Cardiac fibroblast (primary cell): ENCODE measurements at regions not wholly inside any gene's neighbourhood (a gene's known extent, or its start where the extent isn't known, plus 50 kb on each side); places are given as distances from the start of the nearest gene placed in this dataset.

Experiments
- DNase-seq, 2 donors: peaks; one replicate each; pipeline versions ENCODE4 v3.0.0 to v3.0.0-alpha.2; 2010; ENCODE audit warnings: low read depth in 2 of 2
- H3K4me3 ChIP-seq, 2 donors: replicated peaks in 1 of 2; 1 replicate in 1 of 2; 2 replicates in 1 of 2; pipeline ENCODE4 v1.5.1; 2011; ENCODE audit warnings: low read depth in 2 of 2, low read length in 2 of 2, mild to moderate bottlenecking in 2 of 2, moderate library complexity in 1 of 2
- CTCF ChIP-seq: IDR thresholded peaks from one replicate; pipeline ENCODE4 v1.5.1; 2011; ENCODE audit warnings: low read depth, mild to moderate bottlenecking, low read length, inconsistent platforms

DNA sequence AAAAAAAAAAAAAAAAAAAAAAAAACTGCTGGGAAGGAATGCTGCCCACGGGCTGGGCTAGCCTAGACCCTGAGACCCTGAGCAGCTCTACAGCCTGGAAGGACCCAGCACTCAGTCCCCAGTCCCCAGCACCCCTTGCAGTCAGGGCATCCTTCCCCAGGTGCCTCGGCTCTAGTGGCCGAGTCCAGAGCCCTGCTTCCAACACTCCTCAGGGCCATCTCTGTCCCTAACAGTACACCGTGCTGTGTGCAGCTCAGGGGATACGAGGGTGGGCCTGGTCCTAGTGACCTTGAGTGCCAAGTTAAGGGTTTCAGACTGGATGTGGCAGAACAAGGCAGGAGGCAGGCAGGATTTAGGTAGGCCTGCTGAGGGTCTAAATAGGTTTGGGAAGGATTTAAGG lies 50.2 kb upstream of the LRP8 start:
- no peak for TF ChIP-seq CTCF
- no peak for DNase-seq
- no peak overlapping the region for H3K4me3 ChIP-seq

DNA sequence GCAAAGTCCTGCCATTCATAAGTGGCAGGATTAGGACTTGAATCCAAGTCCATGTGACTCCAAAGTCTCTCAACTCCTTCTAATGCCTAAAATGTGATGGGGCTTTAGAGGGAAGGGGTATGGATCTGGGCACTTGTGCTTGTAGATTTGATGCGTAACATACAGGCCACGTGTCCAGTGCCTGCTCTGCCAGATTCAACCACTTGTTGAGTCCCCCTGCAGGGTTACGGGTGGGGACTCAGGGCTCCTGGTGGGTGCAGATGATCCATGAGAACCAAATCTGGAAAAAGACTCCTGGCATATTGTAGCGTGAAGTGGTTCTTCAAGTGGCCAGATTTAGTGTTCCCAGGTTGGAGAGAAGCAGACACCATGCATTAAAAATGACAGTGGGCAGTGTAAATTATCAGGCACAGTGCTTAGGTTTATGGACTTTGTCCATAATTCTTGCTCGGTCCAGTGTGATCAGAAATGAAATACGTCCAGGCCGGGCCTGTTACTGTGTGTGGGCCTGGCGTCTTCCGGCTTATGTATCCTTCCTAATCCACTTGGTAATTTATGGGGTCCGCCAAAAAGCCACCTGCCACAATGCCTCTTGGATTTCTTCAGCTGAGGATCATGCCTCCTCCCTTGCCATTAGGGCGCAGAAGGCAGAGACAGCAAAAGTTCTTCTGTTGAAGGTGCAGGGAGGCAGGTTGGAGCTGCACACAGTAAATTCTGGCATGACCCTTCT lies 51.2 kb upstream of the LRP8 start:
- TF ChIP-seq CTCF, result no peak
- H3K4me3 ChIP-seq, result no peak overlapping the region
- no peak for DNase-seq

DNA sequence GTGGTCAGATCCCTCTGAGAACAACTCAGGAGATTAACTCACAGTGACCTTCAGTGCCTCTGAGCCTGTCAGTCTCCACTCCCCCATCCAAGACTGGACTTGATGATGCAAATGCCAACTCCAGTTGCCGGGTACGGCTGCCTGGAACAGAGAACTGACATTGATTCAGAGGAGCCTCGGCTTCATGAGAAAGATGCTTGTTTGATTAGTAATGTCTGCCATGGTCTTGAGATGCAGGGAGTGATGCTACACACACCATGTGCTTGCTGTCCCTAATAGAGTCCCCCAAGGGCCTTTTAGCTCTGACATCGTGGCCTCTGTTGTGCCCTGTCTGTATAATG lies 51.8 kb upstream of the LRP8 start:
- TF ChIP-seq CTCF, result no peak

DNA sequence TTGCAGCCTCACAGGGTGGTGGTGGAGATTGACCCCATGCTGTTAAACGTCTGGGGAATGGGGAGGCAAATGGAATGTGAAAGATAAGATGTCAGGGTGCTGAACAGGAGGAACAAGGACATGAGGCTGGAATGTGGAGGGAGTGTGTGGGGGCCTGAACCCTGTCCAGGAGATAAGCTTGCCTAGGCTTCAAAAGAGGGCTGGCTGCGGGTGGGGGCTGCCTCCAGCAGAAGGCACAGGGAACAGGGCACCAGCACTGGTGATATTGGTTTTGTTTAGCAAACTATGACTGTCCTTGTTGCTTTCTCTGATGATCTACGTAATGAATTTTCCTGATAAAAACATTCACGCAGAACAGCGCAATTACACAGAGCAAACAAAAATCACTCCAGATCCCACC lies 52.4 kb upstream of the LRP8 start:
- H3K4me3 ChIP-seq, result no peak overlapping the region
- no peak for TF ChIP-seq CTCF
- no peak for DNase-seq

More for the DNA sequence above, 51.8 kb upstream of the LRP8 start:
- peak in 1 of 2 donors; percentile 8 for DNase-seq
- no peak overlapping the region for H3K4me3 ChIP-seq

DNA sequence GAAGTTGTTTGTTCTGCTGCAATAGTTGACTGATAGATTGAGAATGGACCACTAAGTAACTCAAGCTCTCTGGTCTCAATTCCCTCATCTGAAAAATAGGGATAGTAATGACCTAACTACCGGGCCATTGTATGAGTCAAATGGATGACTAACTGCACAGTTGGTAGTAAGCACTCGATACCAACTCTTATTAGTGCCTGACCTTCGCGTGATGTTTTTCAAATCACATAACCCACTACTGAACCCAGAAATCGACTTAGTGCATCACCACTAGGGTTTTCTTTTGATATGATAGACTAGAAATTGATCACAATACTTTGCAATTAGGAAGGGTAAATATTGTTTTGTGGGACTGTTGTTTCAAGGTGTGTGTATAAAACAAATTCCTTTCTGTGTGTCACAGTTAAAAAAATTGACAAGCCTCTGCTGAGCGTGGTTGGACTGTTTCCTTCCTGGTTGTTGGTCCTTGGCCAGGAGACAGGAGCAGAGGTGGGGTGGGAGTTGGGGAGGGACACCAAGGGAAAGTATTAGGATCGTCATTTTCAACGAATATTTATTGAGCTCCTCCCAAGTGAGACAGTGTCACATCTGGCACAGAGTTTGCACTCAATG lies 54.0 kb upstream of the LRP8 start:
- DNase-seq, result peak; percentile 9 to 68
- TF ChIP-seq CTCF, result no peak
- no peak overlapping the region for H3K4me3 ChIP-seq

GRCh38 chr1:53383136-53383870 lies 55.4 kb upstream of the LRP8 start:
- TF ChIP-seq CTCF, result no peak
- no peak for DNase-seq
- no peak overlapping the region for H3K4me3 ChIP-seq
